Bronchial epithelial cell (primary cell): ENCODE measurements at regions not wholly inside any gene's neighbourhood (a gene's known extent, or its start where the extent isn't known, plus 50 kb on each side); places are given as distances from the start of the nearest gene placed in this dataset.
"Not testable (repeated sequence)": the region's sequence is repeated elsewhere in the genome, so short reads cannot be mapped to it uniquely, and the experiment has no call there.

Source experiments
- DNase-seq: peaks from one replicate; pipeline ENCODE4 v3.0.0-alpha.2; 2010; ENCODE audit warnings: low read depth
- FAIRE-seq: peaks from 2 replicates; lab custom pipeline; 2011; peaks lifted over from hg19 to GRCh38; lab: Jason Lieb, UNC
- H3K27me3 ChIP-seq: 2 replicates; pipeline ENCODE4 v1.5.1; 2011; ENCODE audit warnings: low read length; ENCODE audit not compliant: control insufficient read depth, insufficient read depth
- H3K36me3 ChIP-seq: 2 replicates; pipeline ENCODE4 v1.5.1; 2011; ENCODE audit warnings: low read length; ENCODE audit not compliant: control insufficient read depth, insufficient read depth
- H3K4me3 ChIP-seq: 2 replicates; pipeline ENCODE4 v1.5.1; 2011; ENCODE audit warnings: mild to moderate bottlenecking, low read depth, low read length, control low read depth
- CTCF ChIP-seq: IDR thresholded peaks from 2 replicates; pipeline ENCODE4 v1.5.1; 2011; ENCODE audit warnings: mild to moderate bottlenecking, moderate library complexity, low read length, control low read depth, inconsistent platforms; ENCODE audit not compliant: insufficient read depth, severe bottlenecking

- Histone ChIP-seq H3K27me3 (no peaks in the 10 kb centered on the region), H3K36me3 (no peaks in the 10 kb centered on the region), H3K4me3 (peak overlapping the region; percentile 27)
- TF ChIP-seq CTCF, result no peak
- peak; percentile 71 for DNase-seq
- no peak for FAIRE-seq
Measured at GRCh38 chr6:27605401-27606342, 132.8 kb upstream of the ZNF184 start.

- Histone ChIP-seq H3K4me3 (peak overlapping the region; percentile 27), H3K27me3 (no peaks in the 10 kb centered on the region), H3K36me3 (no peaks in the 10 kb centered on the region)
- no peak for TF ChIP-seq CTCF
- FAIRE-seq (no peak), DNase-seq (no peak)
Measured at GRCh38 chr6:27604986-27605385, 132.1 kb upstream of the ZNF184 start.

- DNase-seq, result no peak
- H3K27me3 ChIP-seq, result no peaks in the 10 kb centered on the region
- TF ChIP-seq CTCF, result no peak
- H3K4me3 ChIP-seq, result no peak overlapping the region
- no peak for FAIRE-seq
- H3K36me3 ChIP-seq, result no peaks in the 10 kb centered on the region
Measured at GRCh38 chr6:27601668-27602254, 128.9 kb upstream of the ZNF184 start.

- DNase-seq (no peak), FAIRE-seq (no peak)
- no peak overlapping the region for H3K4me3 ChIP-seq
- H3K36me3 ChIP-seq, result no peaks in the 10 kb centered on the region
- no peak for TF ChIP-seq CTCF
- no peaks in the 10 kb centered on the region for H3K27me3 ChIP-seq
Measured at GRCh38 chr6:27599859-27600532, 127.1 kb upstream of the ZNF184 start.

GRCh38 chr6:27597031-27597567, 124.2 kb upstream of the ZNF184 start:
- not testable (repeated sequence) for H3K36me3 ChIP-seq, DNase-seq, FAIRE-seq, H3K27me3 ChIP-seq, H3K4me3 ChIP-seq

GRCh38 chr6:27593861-27594260, 121.0 kb upstream of the ZNF184 start:
- FAIRE-seq, result no peak
- no peak for TF ChIP-seq CTCF
- H3K27me3 ChIP-seq, result no peaks in the 10 kb centered on the region
- no peaks in the 10 kb centered on the region for H3K36me3 ChIP-seq
- no peak for DNase-seq
- H3K4me3 ChIP-seq, result no peak overlapping the region
